Islet precursor cell (in vitro differentiated cells): ENCODE measurements at regions not wholly inside any gene's neighbourhood (a gene's known extent, or its start where the extent isn't known, plus 50 kb on each side); places are given as distances from the start of the nearest gene placed in this dataset.

Source experiments
- DNase-seq: peaks from one replicate; pipeline ENCODE4 v3.0.0-alpha.2; 2018

- DNase-seq, result no peak
These were observed 69.3 kb upstream of the RUNX3 start for GRCh38 chr1:24999426-24999825.

- DNase-seq, result no peak
These were observed 68.6 kb upstream of the RUNX3 start for GRCh38 chr1:24998563-24999245.

GRCh38 chr1:24996983-24997893, 67.2 kb upstream of the RUNX3 start:
- no peak for DNase-seq

GRCh38 chr1:24996456-24996855, 66.4 kb upstream of the RUNX3 start:
- no peak for DNase-seq

GRCh38 chr1:24995661-24996060, 65.6 kb upstream of the RUNX3 start:
- DNase-seq, result no peak

- DNase-seq, result no peak
These were observed 65.1 kb upstream of the RUNX3 start for GRCh38 chr1:24995140-24995539.

- no peak for DNase-seq
These were observed 64.0 kb upstream of the RUNX3 start for GRCh38 chr1:24993871-24994580.

GRCh38 chr1:24992761-24993211, 62.7 kb upstream of the RUNX3 start:
- DNase-seq, result no peak

- no peak for DNase-seq
These were observed 62.2 kb upstream of the RUNX3 start for GRCh38 chr1:24992124-24992760.

GRCh38 chr1:24991697-24992096, 61.6 kb upstream of the RUNX3 start:
- no peak for DNase-seq

- no peak for DNase-seq
These were observed 60.9 kb upstream of the RUNX3 start for GRCh38 chr1:24990779-24991641.

GRCh38 chr1:24990136-24990535, 60.1 kb upstream of the RUNX3 start:
- DNase-seq, result no peak

GRCh38 chr1:24989082-24989481, 59.0 kb upstream of the RUNX3 start:
- no peak for DNase-seq

- DNase-seq, result no peak
These were observed 58.5 kb upstream of the RUNX3 start for GRCh38 chr1:24988558-24988912.

- DNase-seq, result no peak
These were observed 57.9 kb upstream of the RUNX3 start for GRCh38 chr1:24987875-24988557.

GRCh38 chr1:24987424-24987823, 57.3 kb upstream of the RUNX3 start:
- no peak for DNase-seq

- no peak for DNase-seq
These were observed 56.4 kb upstream of the RUNX3 start for GRCh38 chr1:24986372-24986965.

GRCh38 chr1:24985737-24986136, 55.7 kb upstream of the RUNX3 start:
- no peak for DNase-seq

- no peak for DNase-seq
These were observed 54.9 kb upstream of the RUNX3 start for GRCh38 chr1:24984800-24985522.

GRCh38 chr1:24984300-24984699, 54.2 kb upstream of the RUNX3 start:
- no peak for DNase-seq
